ENCODE measurements at regions not wholly inside any gene's neighbourhood (a gene's known extent, or its start where the extent isn't known, plus 50 kb on each side); places are given as distances from the start of the nearest gene placed in this dataset.

- DNase-seq (no peak), ATAC-seq (no peak)
- Histone ChIP-seq H3K4me3 (no peak overlapping the region), H3K36me3 (no peaks in the 10 kb centered on the region), H3K27me3 (ENCODE audit: low read depth) (no peaks in the 10 kb centered on the region), H3K9me3 (no peaks in the 10 kb centered on the region), H3K4me1 (no peaks in the 10 kb centered on the region), H3K27ac (no peak overlapping the region)
- no peak for TF ChIP-seq CTCF (IDR thresholded peaks at IDR 0.05)
- intact Hi-C loops (cut with DNase I): no loop called here
These were observed 247.1 kb downstream of the OSR1 start for GRCh38 chr2:19111354-19111753.

GRCh38 chr2:19109518-19109917 is 248.9 kb downstream of the OSR1 start:
- no peak overlapping the region for H3K4me3 ChIP-seq
- ATAC-seq (no peak), DNase-seq (no peak)
- no peaks in the 10 kb centered on the region for H3K4me1 ChIP-seq
- intact Hi-C loops (cut with DNase I): no loop called here
- no peak overlapping the region for H3K27ac ChIP-seq
- H3K27me3 ChIP-seq (ENCODE audit: low read depth): no peaks in the 10 kb centered on the region
- H3K9me3 ChIP-seq: no peaks in the 10 kb centered on the region
- TF ChIP-seq CTCF (IDR thresholded peaks at IDR 0.05): no peak
- no peaks in the 10 kb centered on the region for H3K36me3 ChIP-seq

GRCh38 chr2:19106376-19106775 is 252.0 kb downstream of the OSR1 start:
- intact Hi-C loops (cut with DNase I): no loop called here
- H3K27me3 ChIP-seq (ENCODE audit: low read depth): no peaks in the 10 kb centered on the region
- H3K27ac ChIP-seq: no peak overlapping the region
- no peaks in the 10 kb centered on the region for H3K36me3 ChIP-seq
- H3K4me3 ChIP-seq: no peak overlapping the region
- DNase-seq: no peak
- no peak for ATAC-seq
- peaks cover 5% of the 10 kb centered on the region for H3K4me1 ChIP-seq
- H3K9me3 ChIP-seq: no peaks in the 10 kb centered on the region
- TF ChIP-seq CTCF (IDR thresholded peaks at IDR 0.05): no peak

- Histone ChIP-seq H3K4me3 (no peak overlapping the region), H3K36me3 (no peaks in the 10 kb centered on the region), H3K27me3 (ENCODE audit: low read depth) (no peaks in the 10 kb centered on the region), H3K9me3 (no peaks in the 10 kb centered on the region), H3K27ac (peak overlapping the region; percentile 63), H3K4me1 (peaks cover 21% of the 10 kb centered on the region)
- peak; percentile 91 to 95 for ATAC-seq
- no peak for DNase-seq
- TF ChIP-seq CTCF (IDR thresholded peaks at IDR 0.05): no peak
- intact Hi-C loops (cut with DNase I): no loop called here
These were observed 253.9 kb downstream of the OSR1 start for GRCh38 chr2:19104503-19104902.

GRCh38 chr2:19102696-19103423 is 255.6 kb downstream of the OSR1 start:
- ATAC-seq: peak in 1 of 2 donors; percentile 45
- Histone ChIP-seq H3K9me3 (no peaks in the 10 kb centered on the region), H3K4me3 (no peak overlapping the region), H3K27ac (no peak overlapping the region), H3K36me3 (no peaks in the 10 kb centered on the region), H3K27me3 (ENCODE audit: low read depth) (no peaks in the 10 kb centered on the region), H3K4me1 (peaks cover 21% of the 10 kb centered on the region)
- DNase-seq: no peak
- intact Hi-C loops (cut with DNase I): no loop called here
- TF ChIP-seq CTCF (IDR thresholded peaks at IDR 0.05): no peak

Data from lower lobe of right lung (tissue), 2 donors.